HepG2 (cell line): ENCODE measurements at regions not wholly inside any gene's neighbourhood (a gene's known extent, or its start where the extent isn't known, plus 50 kb on each side); places are given as distances from the start of the nearest gene placed in this dataset.

Experiments
- ATAC-seq: fragments of 200-7000 bp; cut with Tn5 transposase; 3 replicates; pipeline ENCODE4 v1.9.1; 2020; ENCODE audit warnings: mild to moderate bottlenecking, moderate library complexity
- BruUV-seq: library from RNA; stranded (reverse); fragments of 400-500 nt; replicated peaks from 2 replicates; lab custom pipeline; 2021; lab: Mats Ljungman, UMichigan
- CTCF ChIA-PET: fragments of 300-600 bp; formaldehyde crosslinking; extraction: SDS; loops from one replicate; lab custom pipeline; 2021; ENCODE audit warnings: low total read pairs, inconsistent platforms, low intra/inter-chr PET ratio; lab: Yijun Ruan, JAX
- POLR2A ChIA-PET: fragments of 350-600 bp; sonication (Branson Sonifier 250); formaldehyde crosslinking; loops from one replicate; lab custom pipeline; 2020; ENCODE audit warnings: antibody characterized with exemption, inconsistent platforms; lab: Yijun Ruan, JAX
- DNase-seq: peaks from one replicate; pipeline ENCODE4 v3.0.0-alpha.2; 2015; ENCODE audit warnings: low spot score
- FAIRE-seq: peaks from 3 replicates; lab custom pipeline; 2011; peaks lifted over from hg19 to GRCh38; lab: Jason Lieb, UNC
- H2AFZ ChIP-seq: one replicate; pipeline ENCODE4 v1.6.1; 2011; ENCODE audit warnings: low read length, inconsistent platforms
- H3K27ac ChIP-seq: fragments of 300-600 bp; 3 replicates; pipeline ENCODE4 v1.8.0; 2011; ENCODE audit warnings: mixed run types, mild to moderate bottlenecking, mixed read lengths, low read length, inconsistent platforms; ENCODE audit not compliant: insufficient read depth; ENCODE audit errors: extremely low read length
- H3K27me3 ChIP-seq, 2 experiments: fragments of 200-600 bp in 1 of 2; 2 replicates in 1 of 2; 3 replicates in 1 of 2; pipeline versions ENCODE4 v1.6.0 to v1.8.0; 2011; ENCODE audit warnings: low read length in 2 of 2, mild to moderate bottlenecking in 2 of 2, moderate library complexity in 2 of 2, inconsistent platforms in 1 of 2; ENCODE audit not compliant: insufficient read depth in 2 of 2, control insufficient read depth in 1 of 2
- H3K36me3 ChIP-seq, 2 experiments: fragments of 200-600 bp in 1 of 2; replicated peaks in 1 of 2; 2 replicates in 1 of 2; 3 replicates in 1 of 2; pipeline versions ENCODE4 v1.5.1 to v1.8.0; 2011; ENCODE audit warnings: low read length in 2 of 2, inconsistent platforms in 1 of 2; ENCODE audit not compliant: insufficient read depth in 2 of 2, control insufficient read depth in 1 of 2
- H3K4me1 ChIP-seq: 2 replicates; pipeline ENCODE4 v1.5.1; 2012; ENCODE audit warnings: low read length, inconsistent platforms; ENCODE audit not compliant: insufficient read depth
- H3K4me2 ChIP-seq: 2 replicates; pipeline ENCODE4 v1.6.0; 2011; ENCODE audit warnings: low read depth, low read length, inconsistent platforms
- H3K4me3 ChIP-seq, 3 experiments: fragments of 200-600 bp in 1 of 3; sonication (generic), shearing (Covaris generic) in 1 of 3; replicated peaks in 1 of 3; 2 replicates each; pipeline ENCODE4 v1.5.1; 2011 to 2016; ENCODE audit warnings: low read length in 3 of 3, inconsistent platforms in 2 of 3, low read depth in 2 of 3, mild to moderate bottlenecking in 2 of 3, control low read depth in 1 of 3, mixed read lengths in 1 of 3; ENCODE audit not compliant: insufficient read depth in 1 of 3
- H3K79me2 ChIP-seq: one replicate; pipeline ENCODE4 v1.6.1; 2011; ENCODE audit warnings: low read length, inconsistent platforms; ENCODE audit not compliant: insufficient read depth
- H3K9ac ChIP-seq: 2 replicates; pipeline ENCODE4 v1.6.0; 2011; ENCODE audit warnings: mild to moderate bottlenecking, low read depth, low read length, inconsistent platforms; ENCODE audit not compliant: insufficient read depth
- H3K9me3 ChIP-seq: 2 replicates; pipeline ENCODE4 v1.5.1; 2012; ENCODE audit warnings: mild to moderate bottlenecking, low read length
- H4K20me1 ChIP-seq: 2 replicates; pipeline ENCODE4 v1.6.0; 2011; ENCODE audit warnings: inconsistent platforms, mild to moderate bottlenecking, low read length, moderate library complexity; ENCODE audit not compliant: insufficient read depth
- ARNT ChIP-seq: fragments of 450-650 bp; IDR thresholded peaks from 2 replicates; pipeline ENCODE4 v1.6.1; 2017
- DRAP1 ChIP-seq: IDR thresholded peaks from 2 replicates; pipeline ENCODE4 v1.6.1; 2016; ENCODE audit warnings: missing genetic modification reagents, missing compliant biosample characterization
- EZH2 ChIP-seq: conservative IDR thresholded peaks from 2 replicates; pipeline ENCODE4 v1.6.1; 2012; ENCODE audit warnings: mild to moderate bottlenecking, low read depth, low read length, moderate library complexity
- GATA4 ChIP-seq: sonication (generic); IDR thresholded peaks from 2 replicates; pipeline ENCODE4 v1.6.1; 2016; ENCODE audit warnings: antibody characterized with exemption, low read depth, borderline replicate concordance
- HDAC6 ChIP-seq: fragments of 200-600 bp; sonication (generic); IDR thresholded peaks from 2 replicates; pipeline ENCODE4 v1.7.0; 2017; ENCODE audit warnings: mild to moderate bottlenecking, antibody characterized with exemption, low read length, low read depth
- HMG20A ChIP-seq: IDR thresholded peaks from 2 replicates; pipeline ENCODE4 v1.6.1; 2016; ENCODE audit warnings: borderline replicate concordance
- MYNN ChIP-seq: sonication (generic); formaldehyde crosslinking; IDR thresholded peaks from 2 replicates; pipeline ENCODE4 v1.4.0; 2020; ENCODE audit warnings: mild to moderate bottlenecking, low read depth, missing genetic modification reagents
- RBM22 ChIP-seq: fragments of 200-400 bp; formaldehyde crosslinking; optimal IDR thresholded peaks from 2 replicates; pipeline ENCODE3; 2017; ENCODE audit warnings: mild to moderate bottlenecking, low read length, moderate library complexity
- RFXAP ChIP-seq: sonication (generic); formaldehyde crosslinking; IDR thresholded peaks from 2 replicates; pipeline ENCODE4 v1.4.0; 2020; ENCODE audit warnings: missing genetic modification reagents, borderline replicate concordance
- TAF1 ChIP-seq: sonication (generic); formaldehyde crosslinking; IDR thresholded peaks from 2 replicates; pipeline ENCODE4 v1.4.0; 2020; ENCODE audit warnings: missing genetic modification reagents
- TRIM24 ChIP-seq: sonication (generic); formaldehyde crosslinking; IDR thresholded peaks from 2 replicates; pipeline ENCODE4 v1.8.0; 2022; ENCODE audit warnings: mild to moderate bottlenecking, missing genetic modification reagents
- ZNF496 ChIP-seq: sonication (generic); formaldehyde crosslinking; IDR thresholded peaks from 2 replicates; pipeline ENCODE4 v1.8.1; 2023; ENCODE audit warnings: mild to moderate bottlenecking, moderate library complexity, missing genetic modification reagents; ENCODE audit not compliant: insufficient replicate concordance
- ZNF7 ChIP-seq: IDR thresholded peaks from 2 replicates; pipeline ENCODE4 v1.6.1; 2016; ENCODE audit warnings: missing biosample characterization, missing genetic modification reagents
- ZNF879 ChIP-seq: sonication (generic); formaldehyde crosslinking; IDR thresholded peaks from 2 replicates; pipeline ENCODE4 v1.8.1; 2023; ENCODE audit warnings: missing genetic modification reagents
- WGBS: methylation state at CpG from one replicate; pipeline ENCODE4 v1.1.6; 2017; ENCODE audit warnings: low lambda C conversion rate; 5-methylcytosine and 5-hydroxymethylcytosine counted together
- in situ Hi-C: cut with HindIII; loops from 2 replicates; pipeline ENCODE4 v1.10.0; 2017; ENCODE audit warnings: low pct_unique_long_range_greater_than_20kb; ENCODE audit not compliant: extremely low pct_ligation_motif_present
- intact Hi-C: fragments of 100-400 bp; cut with micrococcal nuclease; formaldehyde crosslinking; loops from one replicate; pipeline ENCODE4 v1.10.0; 2022; ENCODE audit not compliant: unreplicated experiment
- TF ChIP-seq, protein P1 (sequence below): IDR thresholded peaks from 2 replicates; pipeline ENCODE4 v1.6.1; 2016; ENCODE audit warnings: low read depth, missing genetic modification reagents, missing compliant biosample characterization

DNA sequence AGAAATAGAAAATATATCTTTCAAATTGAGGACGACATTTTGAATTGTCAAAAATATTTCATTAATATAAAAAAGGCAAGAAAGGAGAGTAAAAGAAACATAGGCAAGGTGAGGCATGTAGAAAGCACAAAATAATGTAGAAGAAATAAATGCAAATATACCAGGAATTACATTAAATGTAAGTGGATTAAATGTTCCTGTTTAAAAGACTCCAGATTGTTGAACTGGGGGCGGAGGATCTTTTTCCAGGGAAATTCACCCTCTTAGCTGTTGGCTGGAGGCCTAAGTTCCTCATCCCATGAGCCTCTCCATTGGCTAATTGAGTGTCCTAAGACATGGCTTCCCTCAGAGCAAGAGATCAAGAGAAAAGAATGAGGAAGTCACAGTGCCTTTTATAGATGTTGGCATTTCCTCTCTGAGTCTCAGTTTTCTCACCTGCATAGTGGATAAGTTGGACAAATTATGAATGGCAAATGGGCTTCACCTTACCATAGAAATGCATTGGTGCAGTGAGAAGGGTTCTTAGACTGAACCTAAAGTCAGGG is 147.4 kb upstream of the SMAD3 start:
- no peak for DNase-seq
- in situ Hi-C loops, result no loop called here
- no peak for TF ChIP-seq ZNF496 (CRISPR knock-in tag)
- no peak for TF ChIP-seq ARNT
- TF ChIP-seq EZH2, result no peak
- TF ChIP-seq, all 625 proteins: peak for 0
- intact Hi-C loops, result no loop called here
- ChIA-PET CTCF (no interaction called here), POLR2A (no interaction called here)
- no peaks in the 10 kb centered on the region for H4K20me1 ChIP-seq
- no peak overlapping the region for H3K27ac ChIP-seq
- FAIRE-seq (no peak), ATAC-seq (no peak)
- no peak overlapping the region for H2AFZ ChIP-seq
- no peaks in the 10 kb centered on the region for H3K36me3 ChIP-seq
- no TSS peak for BruUV-seq
- WGBS, result 23% methylated on average over 2 of the region's 2 CpGs
- H3K4me3 ChIP-seq, result no peak overlapping the region
- peaks cover 2 to 15% of the 10 kb centered on the region in 2 experiments; a peak in 3 of 5 replicates for H3K27me3 ChIP-seq
- no peak overlapping the region for H3K9ac ChIP-seq
- H3K79me2 ChIP-seq, result no peaks in the 10 kb centered on the region
- no peak overlapping the region for H3K4me2 ChIP-seq
- no peaks in the 10 kb centered on the region for H3K4me1 ChIP-seq
- H3K9me3 ChIP-seq, result peaks cover 10% of the 10 kb centered on the region

DNA sequence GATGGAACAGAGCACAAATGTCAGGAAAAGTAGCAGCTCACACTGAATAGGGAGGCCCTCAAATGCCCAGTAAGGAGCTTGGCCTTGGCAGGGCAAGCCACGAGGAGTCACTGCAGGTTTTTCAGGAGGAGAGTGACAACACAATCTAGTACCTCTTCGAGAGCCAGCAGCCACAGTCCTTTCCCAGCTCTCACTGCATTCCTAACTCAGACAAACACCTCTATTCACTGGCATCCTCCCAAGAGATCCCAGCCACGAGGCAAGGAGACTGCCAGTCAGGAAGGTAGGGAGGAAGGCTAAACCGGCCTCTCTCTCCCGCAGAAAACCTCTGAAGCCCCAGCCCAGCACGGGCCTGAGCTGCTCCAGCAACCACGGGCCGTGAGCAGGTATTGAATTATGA is 146.0 kb upstream of the SMAD3 start:
- intact Hi-C loops (no loop called here), in situ Hi-C loops (no loop called here)
- H3K27ac ChIP-seq, result no peak overlapping the region
- H3K36me3 ChIP-seq, result no peaks in the 10 kb centered on the region
- ChIA-PET CTCF (no interaction called here), POLR2A (no interaction called here)
- WGBS, result 0% methylated on average over 2 of the region's 8 CpGs
- FAIRE-seq (no peak), ATAC-seq (no peak; the same call in 2 of the 3 replicates), DNase-seq (no peak)
- no peaks in the 10 kb centered on the region for H4K20me1 ChIP-seq
- no peaks in the 10 kb centered on the region for H3K4me1 ChIP-seq
- H3K4me3 ChIP-seq, result no peak overlapping the region
- no peak overlapping the region for H2AFZ ChIP-seq
- H3K4me2 ChIP-seq, result no peak overlapping the region
- no peaks in the 10 kb centered on the region for H3K79me2 ChIP-seq
- peaks cover 11% of the 10 kb centered on the region for H3K9me3 ChIP-seq
- peaks cover 2 to 15% of the 10 kb centered on the region in 2 experiments; a peak in 3 of 5 replicates for H3K27me3 ChIP-seq
- H3K9ac ChIP-seq, result no peak overlapping the region
- BruUV-seq, result no TSS peak
- TF ChIP-seq ZNF879 (CRISPR knock-in tag) (no peak), MYNN (CRISPR knock-in tag) (no peak), HDAC6 (no peak), GATA4 (no peak), RBM22 (no peak), DRAP1 (no peak), RFXAP (CRISPR knock-in tag) (no peak), HMG20A (CRISPR knock-in tag) (no peak), TRIM24 (CRISPR knock-in tag) (no peak), TAF1 (CRISPR knock-in tag) (no peak), ZNF7 (CRISPR knock-in tag) (no peak)
- TF ChIP-seq, protein P1, sequence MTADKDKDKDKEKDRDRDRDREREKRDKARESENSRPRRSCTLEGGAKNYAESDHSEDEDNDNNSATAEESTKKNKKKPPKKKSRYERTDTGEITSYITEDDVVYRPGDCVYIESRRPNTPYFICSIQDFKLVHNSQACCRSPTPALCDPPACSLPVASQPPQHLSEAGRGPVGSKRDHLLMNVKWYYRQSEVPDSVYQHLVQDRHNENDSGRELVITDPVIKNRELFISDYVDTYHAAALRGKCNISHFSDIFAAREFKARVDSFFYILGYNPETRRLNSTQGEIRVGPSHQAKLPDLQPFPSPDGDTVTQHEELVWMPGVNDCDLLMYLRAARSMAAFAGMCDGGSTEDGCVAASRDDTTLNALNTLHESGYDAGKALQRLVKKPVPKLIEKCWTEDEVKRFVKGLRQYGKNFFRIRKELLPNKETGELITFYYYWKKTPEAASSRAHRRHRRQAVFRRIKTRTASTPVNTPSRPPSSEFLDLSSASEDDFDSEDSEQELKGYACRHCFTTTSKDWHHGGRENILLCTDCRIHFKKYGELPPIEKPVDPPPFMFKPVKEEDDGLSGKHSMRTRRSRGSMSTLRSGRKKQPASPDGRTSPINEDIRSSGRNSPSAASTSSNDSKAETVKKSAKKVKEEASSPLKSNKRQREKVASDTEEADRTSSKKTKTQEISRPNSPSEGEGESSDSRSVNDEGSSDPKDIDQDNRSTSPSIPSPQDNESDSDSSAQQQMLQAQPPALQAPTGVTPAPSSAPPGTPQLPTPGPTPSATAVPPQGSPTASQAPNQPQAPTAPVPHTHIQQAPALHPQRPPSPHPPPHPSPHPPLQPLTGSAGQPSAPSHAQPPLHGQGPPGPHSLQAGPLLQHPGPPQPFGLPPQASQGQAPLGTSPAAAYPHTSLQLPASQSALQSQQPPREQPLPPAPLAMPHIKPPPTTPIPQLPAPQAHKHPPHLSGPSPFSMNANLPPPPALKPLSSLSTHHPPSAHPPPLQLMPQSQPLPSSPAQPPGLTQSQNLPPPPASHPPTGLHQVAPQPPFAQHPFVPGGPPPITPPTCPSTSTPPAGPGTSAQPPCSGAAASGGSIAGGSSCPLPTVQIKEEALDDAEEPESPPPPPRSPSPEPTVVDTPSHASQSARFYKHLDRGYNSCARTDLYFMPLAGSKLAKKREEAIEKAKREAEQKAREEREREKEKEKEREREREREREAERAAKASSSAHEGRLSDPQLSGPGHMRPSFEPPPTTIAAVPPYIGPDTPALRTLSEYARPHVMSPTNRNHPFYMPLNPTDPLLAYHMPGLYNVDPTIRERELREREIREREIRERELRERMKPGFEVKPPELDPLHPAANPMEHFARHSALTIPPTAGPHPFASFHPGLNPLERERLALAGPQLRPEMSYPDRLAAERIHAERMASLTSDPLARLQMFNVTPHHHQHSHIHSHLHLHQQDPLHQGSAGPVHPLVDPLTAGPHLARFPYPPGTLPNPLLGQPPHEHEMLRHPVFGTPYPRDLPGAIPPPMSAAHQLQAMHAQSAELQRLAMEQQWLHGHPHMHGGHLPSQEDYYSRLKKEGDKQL (CRISPR knock-in tag), result no peak
